Panc1 (cell line): ENCODE measurements at regions not wholly inside any gene's neighbourhood (a gene's known extent, or its start where the extent isn't known, plus 50 kb on each side); places are given as distances from the start of the nearest gene placed in this dataset.

ENCODE experiments used
- ATAC-seq: fragments of 200-7000 bp; cut with Tn5 transposase; 2 replicates; pipeline ENCODE4 v1.9.1; 2020; ENCODE audit warnings: mild to moderate bottlenecking, moderate library complexity
- BruUV-seq: library from RNA; stranded (reverse); fragments of 400-500 nt; replicated peaks from 2 replicates; lab custom pipeline; 2021; lab: Mats Ljungman, UMichigan
- CTCF ChIA-PET: fragments of 300-600 bp; sonication (Branson Sonifier 250); formaldehyde crosslinking; loops from one replicate; lab custom pipeline; 2022; ENCODE audit warnings: antibody characterized with exemption; lab: Charles Lee
- POLR2A ChIA-PET: fragments of 300-600 bp; sonication (Branson Sonifier 250); formaldehyde crosslinking; loops from one replicate; lab custom pipeline; 2022; ENCODE audit warnings: antibody characterized with exemption; lab: Charles Lee
- DNase-seq: peaks from one replicate; pipeline ENCODE4 v3.0.0-alpha.2; 2010; ENCODE audit warnings: low read depth, low spot score
- H3K27ac ChIP-seq: 2 replicates; pipeline ENCODE4 v1.5.1; 2011; ENCODE audit warnings: mild to moderate bottlenecking, low read length, inconsistent platforms
- H3K27me3 ChIP-seq: fragments of 200-500 bp; sonication (Bioruptor generic); 2 replicates; pipeline ENCODE4 v1.6.0; 2014; ENCODE audit warnings: low read length, inconsistent platforms; ENCODE audit not compliant: control insufficient read depth, insufficient read depth
- H3K36me3 ChIP-seq: fragments of 200-500 bp; sonication (Bioruptor generic); 2 replicates; pipeline ENCODE4 v1.5.1; 2014; ENCODE audit warnings: inconsistent platforms, mild to moderate bottlenecking, low read length, moderate library complexity; ENCODE audit not compliant: control insufficient read depth, insufficient read depth
- H3K4me1 ChIP-seq: 2 replicates; pipeline ENCODE4 v1.5.1; 2011; ENCODE audit warnings: inconsistent platforms, mild to moderate bottlenecking, low read length, moderate library complexity; ENCODE audit not compliant: control insufficient read depth, insufficient read depth
- H3K4me3 ChIP-seq, 2 experiments: 2 replicates each; pipeline ENCODE4 v1.5.1; 2011 to 2012; ENCODE audit warnings: low read depth in 2 of 2, low read length in 2 of 2, mild to moderate bottlenecking in 2 of 2, inconsistent platforms in 1 of 2, moderate library complexity in 1 of 2
- H3K9me3 ChIP-seq: fragments of 200-500 bp; sonication (Bioruptor generic); 2 replicates; pipeline ENCODE4 v1.5.1; 2014; ENCODE audit warnings: low read depth, mild to moderate bottlenecking, inconsistent platforms, low read length, moderate library complexity; ENCODE audit not compliant: control insufficient read depth, insufficient read depth
- CTCF ChIP-seq: fragments of 450-650 bp; IDR thresholded peaks from 2 replicates; pipeline ENCODE4 v1.5.1; 2017; ENCODE audit warnings: mild to moderate bottlenecking
- POLR2AphosphoS5 ChIP-seq: IDR thresholded peaks from 2 replicates; pipeline ENCODE4 v1.6.1; 2012; ENCODE audit warnings: mild to moderate bottlenecking, low read depth, low read length, moderate library complexity
- REST ChIP-seq, 2 experiments: IDR thresholded peaks; 2 replicates each; pipeline ENCODE4 v1.6.1; 2011 to 2012; ENCODE audit warnings: low read depth in 2 of 2, control low read depth in 1 of 2, low read length in 1 of 2, mild to moderate bottlenecking in 1 of 2, moderate library complexity in 1 of 2; ENCODE audit not compliant: insufficient read depth in 1 of 2
- SIN3A ChIP-seq: IDR thresholded peaks from 2 replicates; pipeline ENCODE4 v1.6.1; 2012; ENCODE audit warnings: low read depth, mild to moderate bottlenecking, low read length, moderate library complexity, borderline replicate concordance; ENCODE audit not compliant: insufficient read depth
- TCF7L2 ChIP-seq: IDR thresholded peaks from 2 replicates; pipeline ENCODE4 v1.6.1; 2011; ENCODE audit warnings: mild to moderate bottlenecking, low read depth, low read length, inconsistent platforms
- in situ Hi-C: cut with HindIII; loops from 2 replicates; pipeline ENCODE4 v1.10.0; 2016; ENCODE audit warnings: low sequenced_read_pairs, low pct_unique_long_range_greater_than_20kb
- intact Hi-C: fragments of 100-400 bp; cut with micrococcal nuclease; formaldehyde crosslinking; loops from one replicate; pipeline ENCODE4 v1.10.0; 2022; ENCODE audit not compliant: unreplicated experiment

GRCh38 chr5:63483338-63483737 lies 478.9 kb downstream of the HTR1A start:
- no peak for ATAC-seq
- in situ Hi-C loops (no loop called here), intact Hi-C loops (no loop called here)
- no peaks in the 10 kb centered on the region for H3K27me3 ChIP-seq
- POLR2A ChIA-PET = no interaction called here
- no peaks in the 10 kb centered on the region for H3K4me1 ChIP-seq
- no TSS peak for BruUV-seq
- no peak overlapping the region for H3K27ac ChIP-seq
- H3K4me3 ChIP-seq = no peak overlapping the region
- DNase-seq = no peak
- CTCF ChIA-PET = no interaction called here
- no peaks in the 10 kb centered on the region for H3K36me3 ChIP-seq
- peaks cover 4% of the 10 kb centered on the region; the same call in 1 of the 2 replicates for H3K9me3 ChIP-seq
- no peak for TF ChIP-seq REST (IDR thresholded peaks at IDR 0.05; ENCODE audit: insufficient read depth in 1 of 2, low read depth in 2 of 2, low read length in 1 of 2)
- no peak for TF ChIP-seq TCF7L2
- TF ChIP-seq SIN3A = no peak
- no peak for TF ChIP-seq POLR2AphosphoS5
- no peak for TF ChIP-seq CTCF

- no peak for DNase-seq
- H3K27ac ChIP-seq = no peak overlapping the region
- no peak for ATAC-seq
- no peaks in the 10 kb centered on the region for H3K27me3 ChIP-seq
- intact Hi-C loops = no loop called here
- ChIA-PET CTCF (no interaction called here), POLR2A (no interaction called here)
- in situ Hi-C loops = no loop called here
- no peak overlapping the region for H3K4me3 ChIP-seq
- TF ChIP-seq POLR2AphosphoS5 = no peak
- no peak for TF ChIP-seq TCF7L2
- TF ChIP-seq REST (IDR thresholded peaks at IDR 0.05; ENCODE audit: insufficient read depth in 1 of 2, low read depth in 2 of 2, low read length in 1 of 2) = no peak
- TF ChIP-seq CTCF = no peak
- TF ChIP-seq SIN3A = no peak
- H3K36me3 ChIP-seq = no peaks in the 10 kb centered on the region
- H3K9me3 ChIP-seq = 0 out of 2 replicates have a peak, but pooled peaks cover 3% of the 10 kb centered on the region
- no TSS peak for BruUV-seq
- no peaks in the 10 kb centered on the region for H3K4me1 ChIP-seq
Observed at GRCh38 chr5:63473335-63473967, 488.8 kb downstream of the HTR1A start.
